ENCODE measurements at regions not wholly inside any gene's neighbourhood (a gene's known extent, or its start where the extent isn't known, plus 50 kb on each side); places are given as distances from the start of the nearest gene placed in this dataset.
"Not testable (repeated sequence)": the region's sequence is repeated elsewhere in the genome, so short reads cannot be mapped to it uniquely, and the experiment has no call there.

DNA sequence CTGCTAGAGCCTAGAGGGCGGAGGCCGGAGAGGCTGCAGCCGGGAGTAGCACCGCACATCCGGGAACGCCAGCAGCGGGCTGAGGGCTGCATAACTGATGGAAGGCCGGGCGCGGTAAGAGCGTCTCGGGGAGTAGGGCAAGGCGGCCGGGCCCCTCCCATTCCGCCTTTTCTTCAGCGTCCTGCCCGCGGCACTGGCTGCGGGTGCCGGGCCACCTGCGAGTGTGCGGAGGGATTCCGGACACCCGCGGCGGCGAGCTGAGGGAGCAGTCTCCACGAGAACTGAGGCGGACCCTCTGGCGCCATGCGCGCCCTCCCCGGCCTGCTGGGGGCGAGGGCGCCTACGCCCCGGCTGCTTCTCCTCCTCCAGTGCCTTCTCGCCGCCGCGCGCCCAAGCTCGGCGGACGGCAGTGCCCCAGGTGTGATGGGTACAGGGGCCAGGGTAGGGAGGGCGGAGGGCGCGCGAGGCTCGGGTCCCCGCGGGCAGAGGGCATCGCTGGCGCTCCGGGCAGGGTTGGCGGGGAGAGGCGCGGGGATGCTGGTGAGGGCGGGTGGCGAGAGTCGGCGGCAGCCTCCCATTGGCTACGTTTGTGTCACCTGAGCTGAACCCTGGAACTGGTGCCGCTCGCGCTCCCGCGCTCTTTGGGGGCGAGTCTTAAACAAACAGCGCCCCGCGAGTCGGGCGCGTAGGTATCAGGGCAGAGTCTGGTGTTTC, 334.4 kb downstream of the SRGAP2C start:
- H2AFZ ChIP-seq (ENCODE audit: control insufficient read depth, low read length): peak overlapping the region; percentile 89
- no peaks in the 10 kb centered on the region for H3K9me3 ChIP-seq (ENCODE audit: control insufficient read depth, low read depth, low read length)
- DNase-seq (ENCODE audit: low read depth, low spot score) (peak; percentile 2), FAIRE-seq (no peak)
- dilution Hi-C loops (cut with MboI; ENCODE audit: extremely low pct_ligation_motif_present, low sequenced_read_pairs): no loop called here
- H3K36me3 ChIP-seq (ENCODE audit: control insufficient read depth in 2 of 2, extremely low read depth in 1 of 2, insufficient read depth in 2 of 2, low read length in 2 of 2): no peaks in the 10 kb centered on the region
- H3K4me2 ChIP-seq (ENCODE audit: control insufficient read depth, extremely low read depth, insufficient read depth, low read depth, low read length): peak overlapping the region; percentile 80
- peaks cover 5% of the 10 kb centered on the region for H3K4me1 ChIP-seq (ENCODE audit: control insufficient read depth, extremely low read depth, insufficient read depth, low read length)
- H3K9me1 ChIP-seq (ENCODE audit: control insufficient read depth, extremely low read depth, insufficient read depth, low read length): no peaks in the 10 kb centered on the region
- no peaks in the 10 kb centered on the region for H3K79me2 ChIP-seq (ENCODE audit: control insufficient read depth, insufficient read depth, low read length)
- H3K27ac ChIP-seq (ENCODE audit: control insufficient read depth, insufficient read depth, low read length): no peak overlapping the region
- no peaks in the 10 kb centered on the region for H3K27me3 ChIP-seq (ENCODE audit: control insufficient read depth, extremely low read depth, insufficient read depth, low read length)
- TF ChIP-seq, protein P1, sequence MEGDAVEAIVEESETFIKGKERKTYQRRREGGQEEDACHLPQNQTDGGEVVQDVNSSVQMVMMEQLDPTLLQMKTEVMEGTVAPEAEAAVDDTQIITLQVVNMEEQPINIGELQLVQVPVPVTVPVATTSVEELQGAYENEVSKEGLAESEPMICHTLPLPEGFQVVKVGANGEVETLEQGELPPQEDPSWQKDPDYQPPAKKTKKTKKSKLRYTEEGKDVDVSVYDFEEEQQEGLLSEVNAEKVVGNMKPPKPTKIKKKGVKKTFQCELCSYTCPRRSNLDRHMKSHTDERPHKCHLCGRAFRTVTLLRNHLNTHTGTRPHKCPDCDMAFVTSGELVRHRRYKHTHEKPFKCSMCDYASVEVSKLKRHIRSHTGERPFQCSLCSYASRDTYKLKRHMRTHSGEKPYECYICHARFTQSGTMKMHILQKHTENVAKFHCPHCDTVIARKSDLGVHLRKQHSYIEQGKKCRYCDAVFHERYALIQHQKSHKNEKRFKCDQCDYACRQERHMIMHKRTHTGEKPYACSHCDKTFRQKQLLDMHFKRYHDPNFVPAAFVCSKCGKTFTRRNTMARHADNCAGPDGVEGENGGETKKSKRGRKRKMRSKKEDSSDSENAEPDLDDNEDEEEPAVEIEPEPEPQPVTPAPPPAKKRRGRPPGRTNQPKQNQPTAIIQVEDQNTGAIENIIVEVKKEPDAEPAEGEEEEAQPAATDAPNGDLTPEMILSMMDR (optimal IDR thresholded peaks at IDR 0.05 in 1 of 3, IDR thresholded peaks at IDR 0.05 in 1 of 3, conservative IDR thresholded peaks at IDR 0.05 in 1 of 3; ENCODE audit: extremely low read depth in 1 of 3, insufficient read depth in 2 of 3, low read length in 3 of 3): no peak
- TF ChIP-seq EZH2 (IDR thresholded peaks at IDR 0.05; ENCODE audit: low read length): no peak
- H4K20me1 ChIP-seq (ENCODE audit: control insufficient read depth, extremely low read depth, insufficient read depth, low read length): no peaks in the 10 kb centered on the region
- H3K4me3 ChIP-seq (ENCODE audit: control insufficient read depth in 2 of 3, extremely low read depth in 1 of 3, insufficient read depth in 2 of 3, low read depth in 1 of 3, low read length in 3 of 3): peak overlapping the region; percentile 55 to 66 (median 57)
- H3K9ac ChIP-seq (ENCODE audit: control insufficient read depth, extremely low read depth, insufficient read depth, low read length): peak overlapping the region; percentile 44

DNA sequence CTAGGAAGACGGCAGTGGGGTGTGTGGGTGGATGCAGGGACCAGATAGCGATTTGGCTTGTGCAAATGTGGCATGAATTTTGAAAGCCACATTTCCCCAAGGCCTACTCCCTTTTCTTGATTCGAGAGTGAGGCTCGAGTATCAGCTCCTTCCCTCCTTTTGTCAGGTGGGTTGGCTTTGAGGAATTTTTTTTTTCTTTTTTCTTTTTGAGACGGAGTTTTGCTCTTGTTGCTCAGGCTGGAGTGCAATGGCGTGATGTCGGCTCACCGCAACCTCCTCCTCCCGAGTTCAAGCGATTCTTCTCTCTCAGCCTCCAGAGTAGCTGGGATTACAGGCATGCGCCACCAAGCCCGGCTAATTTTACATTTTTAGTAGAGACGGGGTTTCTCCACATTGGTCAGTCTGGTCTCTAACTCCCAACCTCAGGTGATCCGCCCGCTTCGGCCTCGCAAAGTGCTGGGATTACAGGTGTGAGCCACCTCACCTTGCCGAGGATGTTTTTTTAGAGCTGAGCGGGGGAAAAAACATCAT, 335.0 kb downstream of the SRGAP2C start:
- FAIRE-seq: not testable (repeated sequence)

More for the DNA sequence above, 335.0 kb downstream of the SRGAP2C start:
- H3K9me1 ChIP-seq (ENCODE audit: control insufficient read depth, extremely low read depth, insufficient read depth, low read length); H3K27me3 ChIP-seq (ENCODE audit: control insufficient read depth, extremely low read depth, insufficient read depth, low read length); H3K4me1 ChIP-seq (ENCODE audit: control insufficient read depth, extremely low read depth, insufficient read depth, low read length); H4K20me1 ChIP-seq (ENCODE audit: control insufficient read depth, extremely low read depth, insufficient read depth, low read length); DNase-seq (ENCODE audit: low read depth, low spot score); H3K79me2 ChIP-seq (ENCODE audit: control insufficient read depth, insufficient read depth, low read length); H3K9me3 ChIP-seq (ENCODE audit: control insufficient read depth, low read depth, low read length); dilution Hi-C loops (cut with MboI; ENCODE audit: extremely low pct_ligation_motif_present, low sequenced_read_pairs); H3K27ac ChIP-seq (ENCODE audit: control insufficient read depth, insufficient read depth, low read length); H3K36me3 ChIP-seq (ENCODE audit: control insufficient read depth in 2 of 2, extremely low read depth in 1 of 2, insufficient read depth in 2 of 2, low read length in 2 of 2): not testable (repeated sequence)
- Histone ChIP-seq H2AFZ (ENCODE audit: control insufficient read depth, low read length) (peak overlapping the region; percentile 89), H3K4me3 (ENCODE audit: control insufficient read depth in 2 of 3, extremely low read depth in 1 of 3, insufficient read depth in 2 of 3, low read depth in 1 of 3, low read length in 3 of 3) (peak overlapping the region; percentile 55 to 66 (median 57)), H3K9ac (ENCODE audit: control insufficient read depth, extremely low read depth, insufficient read depth, low read length) (peak overlapping the region; percentile 44), H3K4me2 (ENCODE audit: control insufficient read depth, extremely low read depth, insufficient read depth, low read depth, low read length) (peak overlapping the region; percentile 80)
